Panc1 (cell line): ENCODE measurements at regions not wholly inside any gene's neighbourhood (a gene's known extent, or its start where the extent isn't known, plus 50 kb on each side); places are given as distances from the start of the nearest gene placed in this dataset.

Source experiments
- ATAC-seq: fragments of 200-7000 bp; cut with Tn5 transposase; 2 replicates; pipeline ENCODE4 v1.9.1; 2020; ENCODE audit warnings: mild to moderate bottlenecking, moderate library complexity
- BruUV-seq: library from RNA; stranded (reverse); fragments of 400-500 nt; replicated peaks from 2 replicates; lab custom pipeline; 2021; lab: Mats Ljungman, UMichigan
- CTCF ChIA-PET: fragments of 300-600 bp; sonication (Branson Sonifier 250); formaldehyde crosslinking; loops from one replicate; lab custom pipeline; 2022; ENCODE audit warnings: antibody characterized with exemption; lab: Charles Lee
- POLR2A ChIA-PET: fragments of 300-600 bp; sonication (Branson Sonifier 250); formaldehyde crosslinking; loops from one replicate; lab custom pipeline; 2022; ENCODE audit warnings: antibody characterized with exemption; lab: Charles Lee
- DNase-seq: peaks from one replicate; pipeline ENCODE4 v3.0.0-alpha.2; 2010; ENCODE audit warnings: low read depth, low spot score
- H3K27ac ChIP-seq: 2 replicates; pipeline ENCODE4 v1.5.1; 2011; ENCODE audit warnings: mild to moderate bottlenecking, low read length, inconsistent platforms
- H3K27me3 ChIP-seq: fragments of 200-500 bp; sonication (Bioruptor generic); 2 replicates; pipeline ENCODE4 v1.6.0; 2014; ENCODE audit warnings: low read length, inconsistent platforms; ENCODE audit not compliant: control insufficient read depth, insufficient read depth
- H3K36me3 ChIP-seq: fragments of 200-500 bp; sonication (Bioruptor generic); 2 replicates; pipeline ENCODE4 v1.5.1; 2014; ENCODE audit warnings: inconsistent platforms, mild to moderate bottlenecking, low read length, moderate library complexity; ENCODE audit not compliant: control insufficient read depth, insufficient read depth
- H3K4me1 ChIP-seq: 2 replicates; pipeline ENCODE4 v1.5.1; 2011; ENCODE audit warnings: inconsistent platforms, mild to moderate bottlenecking, low read length, moderate library complexity; ENCODE audit not compliant: control insufficient read depth, insufficient read depth
- H3K4me3 ChIP-seq, 2 experiments: 2 replicates each; pipeline ENCODE4 v1.5.1; 2011 to 2012; ENCODE audit warnings: low read depth in 2 of 2, low read length in 2 of 2, mild to moderate bottlenecking in 2 of 2, inconsistent platforms in 1 of 2, moderate library complexity in 1 of 2
- H3K9me3 ChIP-seq: fragments of 200-500 bp; sonication (Bioruptor generic); 2 replicates; pipeline ENCODE4 v1.5.1; 2014; ENCODE audit warnings: low read depth, mild to moderate bottlenecking, inconsistent platforms, low read length, moderate library complexity; ENCODE audit not compliant: control insufficient read depth, insufficient read depth
- POLR2AphosphoS5 ChIP-seq: IDR thresholded peaks from 2 replicates; pipeline ENCODE4 v1.6.1; 2012; ENCODE audit warnings: mild to moderate bottlenecking, low read depth, low read length, moderate library complexity
- SIN3A ChIP-seq: IDR thresholded peaks from 2 replicates; pipeline ENCODE4 v1.6.1; 2012; ENCODE audit warnings: low read depth, mild to moderate bottlenecking, low read length, moderate library complexity, borderline replicate concordance; ENCODE audit not compliant: insufficient read depth
- TCF7L2 ChIP-seq: IDR thresholded peaks from 2 replicates; pipeline ENCODE4 v1.6.1; 2011; ENCODE audit warnings: mild to moderate bottlenecking, low read depth, low read length, inconsistent platforms
- in situ Hi-C: cut with HindIII; loops from 2 replicates; pipeline ENCODE4 v1.10.0; 2016; ENCODE audit warnings: low sequenced_read_pairs, low pct_unique_long_range_greater_than_20kb
- intact Hi-C: fragments of 100-400 bp; cut with micrococcal nuclease; formaldehyde crosslinking; loops from one replicate; pipeline ENCODE4 v1.10.0; 2022; ENCODE audit not compliant: unreplicated experiment
- TF ChIP-seq, protein P1 (sequence below): fragments of 450-650 bp; IDR thresholded peaks from 2 replicates; pipeline ENCODE4 v1.5.1; 2017; ENCODE audit warnings: mild to moderate bottlenecking
- TF ChIP-seq, protein P2 (sequence below), 2 experiments: IDR thresholded peaks; 2 replicates each; pipeline ENCODE4 v1.6.1; 2011 to 2012; ENCODE audit warnings: low read depth in 2 of 2, control low read depth in 1 of 2, low read length in 1 of 2, mild to moderate bottlenecking in 1 of 2, moderate library complexity in 1 of 2; ENCODE audit not compliant: insufficient read depth in 1 of 2

DNA sequence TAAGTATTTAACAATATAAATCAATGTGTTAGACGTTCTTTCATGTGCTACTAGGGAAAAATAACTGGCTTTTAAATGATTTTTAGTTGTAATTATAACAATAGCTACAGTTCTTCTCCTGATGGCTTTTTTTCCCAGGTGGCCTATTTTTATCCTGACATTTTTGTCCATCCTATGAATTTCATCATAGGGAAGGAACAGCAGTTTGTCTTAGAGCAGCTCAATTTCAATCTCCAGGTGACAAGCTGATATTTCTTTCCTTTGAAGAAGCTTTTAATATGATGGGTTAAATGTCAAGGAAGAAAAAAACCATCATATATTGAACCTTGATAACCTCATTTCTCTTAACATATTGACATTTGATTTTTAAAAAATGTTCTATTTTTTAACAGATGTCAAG, 163.0 kb upstream of the AGA start:
- no TSS peak for BruUV-seq
- H3K36me3 ChIP-seq: no peaks in the 10 kb centered on the region
- ATAC-seq: no peak

DNA sequence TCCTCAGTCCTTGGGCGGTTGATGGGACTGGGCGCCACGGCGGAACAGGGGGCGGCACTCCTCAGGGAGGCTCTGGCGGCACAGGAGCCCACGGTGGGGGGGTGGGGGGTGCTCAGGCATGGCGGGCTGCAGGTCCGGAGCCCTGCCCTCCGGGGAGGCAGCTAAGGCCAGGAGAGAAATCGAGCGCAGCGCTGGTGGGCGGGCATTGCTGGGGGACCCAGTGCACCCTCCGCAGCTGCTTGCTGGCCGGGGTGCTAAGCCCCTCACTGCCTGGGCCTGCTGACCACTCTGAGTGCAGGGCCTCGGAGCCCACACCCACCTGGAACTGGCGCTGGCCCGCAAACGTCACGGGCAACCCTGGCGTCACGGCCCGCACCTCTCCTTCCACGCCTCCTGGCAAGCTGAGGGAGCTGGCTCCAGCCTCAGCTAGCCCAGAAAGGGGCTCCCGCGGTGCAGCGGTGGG, 164.9 kb upstream of the AGA start:
- no peaks in the 10 kb centered on the region for H3K36me3 ChIP-seq
- in situ Hi-C loops: no loop called here
- no peak overlapping the region for H3K27ac ChIP-seq

More for the DNA sequence above, 163.0 kb upstream of the AGA start:
- in situ Hi-C loops (no loop called here), intact Hi-C loops (no loop called here)
- Histone ChIP-seq H3K27me3 (no peaks in the 10 kb centered on the region), H3K4me1 (no peaks in the 10 kb centered on the region), H3K9me3 (no peaks in the 10 kb centered on the region), H3K27ac (no peak overlapping the region), H3K4me3 (no peak overlapping the region)
- ChIA-PET CTCF (no interaction called here), POLR2A (no interaction called here)
- no peak for TF ChIP-seq POLR2AphosphoS5
- no peak for TF ChIP-seq TCF7L2
- TF ChIP-seq SIN3A: no peak
- TF ChIP-seq, protein P1, sequence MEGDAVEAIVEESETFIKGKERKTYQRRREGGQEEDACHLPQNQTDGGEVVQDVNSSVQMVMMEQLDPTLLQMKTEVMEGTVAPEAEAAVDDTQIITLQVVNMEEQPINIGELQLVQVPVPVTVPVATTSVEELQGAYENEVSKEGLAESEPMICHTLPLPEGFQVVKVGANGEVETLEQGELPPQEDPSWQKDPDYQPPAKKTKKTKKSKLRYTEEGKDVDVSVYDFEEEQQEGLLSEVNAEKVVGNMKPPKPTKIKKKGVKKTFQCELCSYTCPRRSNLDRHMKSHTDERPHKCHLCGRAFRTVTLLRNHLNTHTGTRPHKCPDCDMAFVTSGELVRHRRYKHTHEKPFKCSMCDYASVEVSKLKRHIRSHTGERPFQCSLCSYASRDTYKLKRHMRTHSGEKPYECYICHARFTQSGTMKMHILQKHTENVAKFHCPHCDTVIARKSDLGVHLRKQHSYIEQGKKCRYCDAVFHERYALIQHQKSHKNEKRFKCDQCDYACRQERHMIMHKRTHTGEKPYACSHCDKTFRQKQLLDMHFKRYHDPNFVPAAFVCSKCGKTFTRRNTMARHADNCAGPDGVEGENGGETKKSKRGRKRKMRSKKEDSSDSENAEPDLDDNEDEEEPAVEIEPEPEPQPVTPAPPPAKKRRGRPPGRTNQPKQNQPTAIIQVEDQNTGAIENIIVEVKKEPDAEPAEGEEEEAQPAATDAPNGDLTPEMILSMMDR: no peak
- TF ChIP-seq, protein P2, sequence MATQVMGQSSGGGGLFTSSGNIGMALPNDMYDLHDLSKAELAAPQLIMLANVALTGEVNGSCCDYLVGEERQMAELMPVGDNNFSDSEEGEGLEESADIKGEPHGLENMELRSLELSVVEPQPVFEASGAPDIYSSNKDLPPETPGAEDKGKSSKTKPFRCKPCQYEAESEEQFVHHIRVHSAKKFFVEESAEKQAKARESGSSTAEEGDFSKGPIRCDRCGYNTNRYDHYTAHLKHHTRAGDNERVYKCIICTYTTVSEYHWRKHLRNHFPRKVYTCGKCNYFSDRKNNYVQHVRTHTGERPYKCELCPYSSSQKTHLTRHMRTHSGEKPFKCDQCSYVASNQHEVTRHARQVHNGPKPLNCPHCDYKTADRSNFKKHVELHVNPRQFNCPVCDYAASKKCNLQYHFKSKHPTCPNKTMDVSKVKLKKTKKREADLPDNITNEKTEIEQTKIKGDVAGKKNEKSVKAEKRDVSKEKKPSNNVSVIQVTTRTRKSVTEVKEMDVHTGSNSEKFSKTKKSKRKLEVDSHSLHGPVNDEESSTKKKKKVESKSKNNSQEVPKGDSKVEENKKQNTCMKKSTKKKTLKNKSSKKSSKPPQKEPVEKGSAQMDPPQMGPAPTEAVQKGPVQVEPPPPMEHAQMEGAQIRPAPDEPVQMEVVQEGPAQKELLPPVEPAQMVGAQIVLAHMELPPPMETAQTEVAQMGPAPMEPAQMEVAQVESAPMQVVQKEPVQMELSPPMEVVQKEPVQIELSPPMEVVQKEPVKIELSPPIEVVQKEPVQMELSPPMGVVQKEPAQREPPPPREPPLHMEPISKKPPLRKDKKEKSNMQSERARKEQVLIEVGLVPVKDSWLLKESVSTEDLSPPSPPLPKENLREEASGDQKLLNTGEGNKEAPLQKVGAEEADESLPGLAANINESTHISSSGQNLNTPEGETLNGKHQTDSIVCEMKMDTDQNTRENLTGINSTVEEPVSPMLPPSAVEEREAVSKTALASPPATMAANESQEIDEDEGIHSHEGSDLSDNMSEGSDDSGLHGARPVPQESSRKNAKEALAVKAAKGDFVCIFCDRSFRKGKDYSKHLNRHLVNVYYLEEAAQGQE (IDR thresholded peaks at IDR 0.05; ENCODE audit: insufficient read depth in 1 of 2, low read depth in 2 of 2, low read length in 1 of 2): no peak
- no peak for DNase-seq

More for the DNA sequence above, 164.9 kb upstream of the AGA start:
- H3K4me3 ChIP-seq: no peak overlapping the region
- no TSS peak for BruUV-seq
- ChIA-PET CTCF (no interaction called here), POLR2A (no interaction called here)
- TF ChIP-seq TCF7L2 (no peak), SIN3A (no peak), POLR2AphosphoS5 (no peak)
- TF ChIP-seq, protein P1: no peak
- TF ChIP-seq, protein P2 (IDR thresholded peaks at IDR 0.05; ENCODE audit: insufficient read depth in 1 of 2, low read depth in 2 of 2, low read length in 1 of 2): no peak
- H3K9me3 ChIP-seq: no peaks in the 10 kb centered on the region
- DNase-seq (no peak), ATAC-seq (no peak)
- intact Hi-C loops: no loop called here
- no peaks in the 10 kb centered on the region for H3K27me3 ChIP-seq
- H3K4me1 ChIP-seq: no peaks in the 10 kb centered on the region
